Suprapubic skin (tissue), 4 donors: ENCODE measurements at regions not wholly inside any gene's neighbourhood (a gene's known extent, or its start where the extent isn't known, plus 50 kb on each side); places are given as distances from the start of the nearest gene placed in this dataset.

Experiments used
- DNase-seq, 2 donors: peaks; one replicate each; pipeline ENCODE4 v3.0.0-alpha.2; 2019; ENCODE audit warnings: low spot score in 2 of 2
- H3K27ac ChIP-seq: fragments of 200-600 bp; sonication (generic); one replicate; pipeline ENCODE4 v1.5.1; 2019
- H3K27me3 ChIP-seq: fragments of 200-600 bp; sonication (generic); one replicate; pipeline ENCODE4 v1.5.1; 2019
- H3K36me3 ChIP-seq: fragments of 200-600 bp; sonication (generic); one replicate; pipeline ENCODE4 v1.5.1; 2019
- H3K4me1 ChIP-seq: fragments of 200-600 bp; sonication (generic); one replicate; pipeline ENCODE4 v1.5.1; 2019
- H3K4me3 ChIP-seq: fragments of 200-600 bp; sonication (generic); one replicate; pipeline ENCODE4 v1.5.1; 2019; ENCODE audit warnings: mild to moderate bottlenecking
- H3K9me3 ChIP-seq: fragments of 200-600 bp; sonication (generic); one replicate; pipeline ENCODE4 v1.5.1; 2019
- CTCF ChIP-seq, 2 donors: fragments of 200-600 bp in 1 of 2; fragments of 450-650 bp in 1 of 2; sonication (generic) in 1 of 2; IDR thresholded peaks; one replicate each; pipeline ENCODE4 v1.5.1; 2016 to 2019; ENCODE audit warnings: antibody characterized with exemption in 2 of 2, mild to moderate bottlenecking in 1 of 2, moderate library complexity in 1 of 2
- EP300 ChIP-seq: sonication (generic); formaldehyde crosslinking; IDR thresholded peaks from one replicate; pipeline ENCODE4 v1.6.1; 2017; ENCODE audit warnings: antibody characterized with exemption
- POLR2A ChIP-seq, 2 donors: fragments of 450-650 bp; IDR thresholded peaks; one replicate each; pipeline ENCODE4 v1.6.1; 2017; ENCODE audit warnings: antibody characterized with exemption in 2 of 2, mild to moderate bottlenecking in 2 of 2, moderate library complexity in 2 of 2
- POLR2AphosphoS5 ChIP-seq, 3 donors: sonication (generic); formaldehyde crosslinking; IDR thresholded peaks; one replicate each; pipeline ENCODE4 v1.6.1; 2017; ENCODE audit warnings: antibody characterized with exemption in 3 of 3
- WGBS: methylation state at CpG from one replicate; pipeline ENCODE4 v1.1.5; 2018; 5-methylcytosine and 5-hydroxymethylcytosine counted together

- no peak for DNase-seq
- H3K36me3 ChIP-seq = no peaks in the 10 kb centered on the region
- TF ChIP-seq POLR2A (IDR thresholded peaks at IDR 0.05) (no peak), POLR2AphosphoS5 (IDR thresholded peaks at IDR 0.05) (no peak), EP300 (no peak), CTCF (IDR thresholded peaks at IDR 0.05) (no peak)
- no peak overlapping the region for H3K4me3 ChIP-seq
- no peaks in the 10 kb centered on the region for H3K27me3 ChIP-seq
- H3K4me1 ChIP-seq = no peaks in the 10 kb centered on the region
- H3K27ac ChIP-seq = no peak overlapping the region
- no peaks in the 10 kb centered on the region for H3K9me3 ChIP-seq
- 30% methylated on average over 1 of the region's 1 CpG for WGBS
Measured at GRCh38 chr3:8266730-8267131, 234.9 kb upstream of the LMCD1 start.

- WGBS = 92% methylated on average over 5 of the region's 5 CpGs
Measured at GRCh38 chr3:8273479-8273878, 228.1 kb upstream of the LMCD1 start.

GRCh38 chr3:8276056-8276455 is 225.6 kb upstream of the LMCD1 start:
- no peaks in the 10 kb centered on the region for H3K9me3 ChIP-seq
- TF ChIP-seq CTCF (IDR thresholded peaks at IDR 0.05) = no peak
- TF ChIP-seq POLR2AphosphoS5 (IDR thresholded peaks at IDR 0.05) = no peak
- TF ChIP-seq POLR2A (IDR thresholded peaks at IDR 0.05) = no peak
- TF ChIP-seq EP300 = no peak
- WGBS = 96% methylated on average over 3 of the region's 3 CpGs

More at GRCh38 chr3:8273479-8273878, 228.1 kb upstream of the LMCD1 start:
- no peak overlapping the region for H3K27ac ChIP-seq
- no peaks in the 10 kb centered on the region for H3K27me3 ChIP-seq
- TF ChIP-seq EP300 (no peak), POLR2A (IDR thresholded peaks at IDR 0.05) (no peak)
- no peak for DNase-seq
- H3K36me3 ChIP-seq = no peaks in the 10 kb centered on the region
- no peak overlapping the region for H3K4me3 ChIP-seq
- no peaks in the 10 kb centered on the region for H3K4me1 ChIP-seq
- no peaks in the 10 kb centered on the region for H3K9me3 ChIP-seq

GRCh38 chr3:8276506-8276905 is 225.1 kb upstream of the LMCD1 start:
- Histone ChIP-seq H3K27ac (no peak overlapping the region), H3K36me3 (no peaks in the 10 kb centered on the region), H3K27me3 (no peaks in the 10 kb centered on the region), H3K4me3 (no peak overlapping the region), H3K4me1 (no peaks in the 10 kb centered on the region), H3K9me3 (no peaks in the 10 kb centered on the region)
- TF ChIP-seq EP300 (no peak), CTCF (IDR thresholded peaks at IDR 0.05) (no peak), POLR2A (IDR thresholded peaks at IDR 0.05) (no peak), POLR2AphosphoS5 (IDR thresholded peaks at IDR 0.05) (no peak)
- WGBS = 61% methylated on average over 2 of the region's 2 CpGs
- DNase-seq = no peak

More at GRCh38 chr3:8276056-8276455, 225.6 kb upstream of the LMCD1 start:
- no peak overlapping the region for H3K4me3 ChIP-seq
- no peak overlapping the region for H3K27ac ChIP-seq
- H3K4me1 ChIP-seq = no peaks in the 10 kb centered on the region
- no peaks in the 10 kb centered on the region for H3K27me3 ChIP-seq
- no peaks in the 10 kb centered on the region for H3K36me3 ChIP-seq
- no peak for DNase-seq

- Histone ChIP-seq H3K4me1 (no peaks in the 10 kb centered on the region), H3K36me3 (no peaks in the 10 kb centered on the region), H3K9me3 (no peaks in the 10 kb centered on the region), H3K27me3 (no peaks in the 10 kb centered on the region), H3K27ac (no peak overlapping the region), H3K4me3 (no peak overlapping the region)
- no peak for TF ChIP-seq CTCF (IDR thresholded peaks at IDR 0.05)
- no peak for TF ChIP-seq POLR2AphosphoS5 (IDR thresholded peaks at IDR 0.05)
- TF ChIP-seq EP300 = no peak
- TF ChIP-seq POLR2A (IDR thresholded peaks at IDR 0.05) = no peak
- no peak for DNase-seq
- WGBS = 80% methylated on average over 7 of the region's 7 CpGs
Measured at GRCh38 chr3:8278448-8278847, 223.2 kb upstream of the LMCD1 start.

- no peak for TF ChIP-seq EP300
- TF ChIP-seq POLR2AphosphoS5 (IDR thresholded peaks at IDR 0.05) = no peak
- no peak for TF ChIP-seq POLR2A (IDR thresholded peaks at IDR 0.05)
- TF ChIP-seq CTCF (IDR thresholded peaks at IDR 0.05) = no peak
- Histone ChIP-seq H3K27me3 (no peaks in the 10 kb centered on the region), H3K36me3 (no peaks in the 10 kb centered on the region), H3K4me3 (no peak overlapping the region), H3K9me3 (no peaks in the 10 kb centered on the region), H3K27ac (no peak overlapping the region), H3K4me1 (no peaks in the 10 kb centered on the region)
- DNase-seq = no peak
- 84% methylated on average over 7 of the region's 7 CpGs for WGBS
Measured at GRCh38 chr3:8279476-8279875, 222.1 kb upstream of the LMCD1 start.
